GM23248 (cell line): ENCODE measurements at regions not wholly inside any gene's neighbourhood (a gene's known extent, or its start where the extent isn't known, plus 50 kb on each side); places are given as distances from the start of the nearest gene placed in this dataset.

Experiments
- EZH2 ChIP-seq: fragments of 200-600 bp; sonication (generic); IDR thresholded peaks from 2 replicates; pipeline ENCODE4 v1.6.1; 2018; ENCODE audit warnings: antibody characterized with exemption, mild to moderate bottlenecking; ENCODE audit not compliant: insufficient read depth, poor library complexity, severe bottlenecking
- EZH2phosphoT487 ChIP-seq: fragments of 200-600 bp; sonication (generic); IDR thresholded peaks from 2 replicates; pipeline ENCODE4 v1.6.1; 2018; ENCODE audit warnings: antibody characterized with exemption, moderate library complexity, mild to moderate bottlenecking, low read depth; ENCODE audit not compliant: insufficient read depth

DNA sequence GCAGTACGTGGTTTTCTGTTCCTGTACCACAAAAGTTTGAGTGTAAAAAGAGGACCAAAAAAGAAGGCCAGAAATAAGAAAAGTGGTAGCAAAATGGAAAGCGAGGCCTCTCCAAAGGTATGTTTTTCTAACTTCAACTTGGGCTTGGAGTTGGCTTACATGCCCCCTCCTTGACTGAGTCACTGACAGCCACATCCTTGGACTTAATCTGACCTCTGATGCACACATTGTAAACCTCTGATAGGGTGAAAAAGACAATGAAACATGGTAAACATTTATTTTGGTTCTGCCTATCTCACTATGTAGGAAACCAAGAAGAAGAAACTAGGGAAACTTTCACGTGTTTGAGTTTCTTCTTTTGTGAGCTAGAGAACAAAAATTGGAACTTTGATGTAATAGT, 503.2 kb upstream of the ID4 start:
- TF ChIP-seq EZH2, result no peak
- no peak for TF ChIP-seq EZH2phosphoT487
